ENCODE measurements at regions not wholly inside any gene's neighbourhood (a gene's known extent, or its start where the extent isn't known, plus 50 kb on each side); places are given as distances from the start of the nearest gene placed in this dataset.

GRCh38 chr5:156019571-156020180 lies 307.3 kb upstream of the SGCD start:
- no peaks in the 10 kb centered on the region for H3K4me1 ChIP-seq
- no peaks in the 10 kb centered on the region for H3K27me3 ChIP-seq (ENCODE audit: insufficient read depth in 3 of 3, low read length in 2 of 3)

GRCh38 chr5:156020647-156021046 lies 306.3 kb upstream of the SGCD start:
- Histone ChIP-seq H3K4me1 (no peaks in the 10 kb centered on the region), H3K27me3 (ENCODE audit: insufficient read depth in 3 of 3, low read length in 2 of 3) (no peaks in the 10 kb centered on the region), H3K36me3 (ENCODE audit: insufficient read depth in 1 of 2, low read depth in 1 of 2) (no peaks in the 10 kb centered on the region), H3K27ac (no peak overlapping the region), H3K9me3 (no peaks in the 10 kb centered on the region), H3K4me3 (no peak overlapping the region)
- WGBS, 3 donors: 63 to 72% (median 69%) methylated on average over 3 of the region's 3 CpGs
- no peak for TF ChIP-seq CTCF (IDR thresholded peaks at IDR 0.05)
- ATAC-seq (no peak), DNase-seq (no peak)
- intact Hi-C loops (cut with DNase I): no loop called here

More at GRCh38 chr5:156019571-156020180, 307.3 kb upstream of the SGCD start:
- H3K9me3 ChIP-seq: no peaks in the 10 kb centered on the region
- no peak for TF ChIP-seq CTCF (IDR thresholded peaks at IDR 0.05)
- intact Hi-C loops (cut with DNase I): no loop called here
- ATAC-seq (no peak), DNase-seq (no peak)
- H3K36me3 ChIP-seq (ENCODE audit: insufficient read depth in 1 of 2, low read depth in 1 of 2): no peaks in the 10 kb centered on the region
- 46 to 51% (median 47%) methylated on average over 7 of the region's 7 CpGs for WGBS, 3 donors
- no peak overlapping the region for H3K27ac ChIP-seq
- H3K4me3 ChIP-seq: no peak overlapping the region

GRCh38 chr5:156021866-156022265 lies 305.1 kb upstream of the SGCD start:
- no peak for DNase-seq
- intact Hi-C loops (cut with DNase I): no loop called here
- 93 to 100% (median 100%) methylated on average over 1 of the region's 1 CpG for WGBS, 3 donors

GRCh38 chr5:156025656-156026055 lies 301.3 kb upstream of the SGCD start:
- Histone ChIP-seq H3K36me3 (ENCODE audit: insufficient read depth in 1 of 2, low read depth in 1 of 2) (no peaks in the 10 kb centered on the region), H3K27ac (no peak overlapping the region), H3K4me3 (no peak overlapping the region), H3K27me3 (ENCODE audit: insufficient read depth in 3 of 3, low read length in 2 of 3) (peaks cover 0 to 1% (median 0%) of the 10 kb centered on the region in 3 donors), H3K4me1 (no peaks in the 10 kb centered on the region), H3K9me3 (peaks cover 3% of the 10 kb centered on the region)
- intact Hi-C loops (cut with DNase I): no loop called here
- no peak for TF ChIP-seq CTCF (IDR thresholded peaks at IDR 0.05)
- WGBS, 3 donors: 55 to 69% (median 67%) methylated on average over 1 of the region's 1 CpG
- DNase-seq (no peak), ATAC-seq (no peak)

More at GRCh38 chr5:156021866-156022265, 305.1 kb upstream of the SGCD start:
- no peaks in the 10 kb centered on the region for H3K36me3 ChIP-seq (ENCODE audit: insufficient read depth in 1 of 2, low read depth in 1 of 2)
- no peak overlapping the region for H3K4me3 ChIP-seq
- no peak overlapping the region for H3K27ac ChIP-seq
- no peak for ATAC-seq
- peaks cover 3% of the 10 kb centered on the region for H3K9me3 ChIP-seq
- peaks cover 0 to 1% (median 0%) of the 10 kb centered on the region in 3 donors for H3K27me3 ChIP-seq (ENCODE audit: insufficient read depth in 3 of 3, low read length in 2 of 3)
- TF ChIP-seq CTCF (IDR thresholded peaks at IDR 0.05): no peak
- no peaks in the 10 kb centered on the region for H3K4me1 ChIP-seq

- H3K27ac ChIP-seq: no peak overlapping the region
- peaks cover 3% of the 10 kb centered on the region for H3K4me1 ChIP-seq
- TF ChIP-seq CTCF (IDR thresholded peaks at IDR 0.05): no peak
- peaks cover 0 to 1% (median 0%) of the 10 kb centered on the region in 3 donors for H3K27me3 ChIP-seq (ENCODE audit: insufficient read depth in 3 of 3, low read length in 2 of 3)
- H3K9me3 ChIP-seq: peaks cover 2% of the 10 kb centered on the region
- 53 to 63% (median 54%) methylated on average over 1 of the region's 1 CpG for WGBS, 3 donors
- intact Hi-C loops (cut with DNase I): no loop called here
- no peak for DNase-seq
- no peak for ATAC-seq
- H3K36me3 ChIP-seq (ENCODE audit: insufficient read depth in 1 of 2, low read depth in 1 of 2): no peaks in the 10 kb centered on the region
- no peak overlapping the region for H3K4me3 ChIP-seq
These were observed 295.8 kb upstream of the SGCD start for GRCh38 chr5:156031181-156031580.
